Type B pancreatic cell (in vitro differentiated cells): ENCODE measurements at regions not wholly inside any gene's neighbourhood (a gene's known extent, or its start where the extent isn't known, plus 50 kb on each side); places are given as distances from the start of the nearest gene placed in this dataset.
"Not testable (repeated sequence)": the region's sequence is repeated elsewhere in the genome, so short reads cannot be mapped to it uniquely, and the experiment has no call there.

Source experiments
- DNase-seq: peaks from one replicate; pipeline ENCODE4 v3.0.0; 2021; ENCODE audit warnings: mixed read lengths; ENCODE audit not compliant: unreplicated experiment; ENCODE audit errors: extremely low spot score
- H3K27ac Mint-ChIP-seq: 2 replicates; pipeline ENCODE4 v1.8.0; 2021; ENCODE audit warnings: mild to moderate bottlenecking, mixed read lengths
- H3K27me3 Mint-ChIP-seq: 2 replicates; pipeline ENCODE4 v1.8.0; 2021; ENCODE audit warnings: mixed read lengths
- H3K36me3 Mint-ChIP-seq: 2 replicates; pipeline ENCODE4 v1.8.0; 2021; ENCODE audit warnings: mixed read lengths
- H3K4me1 Mint-ChIP-seq: one replicate; pipeline ENCODE4 v1.8.0; 2021; ENCODE audit warnings: mixed read lengths; ENCODE audit not compliant: unreplicated experiment
- H3K4me3 Mint-ChIP-seq: 2 replicates; pipeline ENCODE4 v1.8.0; 2021; ENCODE audit warnings: mild to moderate bottlenecking, mixed read lengths
- H3K9me3 Mint-ChIP-seq: 2 replicates; pipeline ENCODE4 v1.8.0; 2021; ENCODE audit warnings: mixed read lengths
- TF ChIP-seq, protein P1 (sequence below): fragments of 200-600 bp; sonication (generic); conservative IDR thresholded peaks from 2 replicates; pipeline ENCODE4 v1.5.0; 2021; ENCODE audit warnings: antibody characterized with exemption, mild to moderate bottlenecking

DNA sequence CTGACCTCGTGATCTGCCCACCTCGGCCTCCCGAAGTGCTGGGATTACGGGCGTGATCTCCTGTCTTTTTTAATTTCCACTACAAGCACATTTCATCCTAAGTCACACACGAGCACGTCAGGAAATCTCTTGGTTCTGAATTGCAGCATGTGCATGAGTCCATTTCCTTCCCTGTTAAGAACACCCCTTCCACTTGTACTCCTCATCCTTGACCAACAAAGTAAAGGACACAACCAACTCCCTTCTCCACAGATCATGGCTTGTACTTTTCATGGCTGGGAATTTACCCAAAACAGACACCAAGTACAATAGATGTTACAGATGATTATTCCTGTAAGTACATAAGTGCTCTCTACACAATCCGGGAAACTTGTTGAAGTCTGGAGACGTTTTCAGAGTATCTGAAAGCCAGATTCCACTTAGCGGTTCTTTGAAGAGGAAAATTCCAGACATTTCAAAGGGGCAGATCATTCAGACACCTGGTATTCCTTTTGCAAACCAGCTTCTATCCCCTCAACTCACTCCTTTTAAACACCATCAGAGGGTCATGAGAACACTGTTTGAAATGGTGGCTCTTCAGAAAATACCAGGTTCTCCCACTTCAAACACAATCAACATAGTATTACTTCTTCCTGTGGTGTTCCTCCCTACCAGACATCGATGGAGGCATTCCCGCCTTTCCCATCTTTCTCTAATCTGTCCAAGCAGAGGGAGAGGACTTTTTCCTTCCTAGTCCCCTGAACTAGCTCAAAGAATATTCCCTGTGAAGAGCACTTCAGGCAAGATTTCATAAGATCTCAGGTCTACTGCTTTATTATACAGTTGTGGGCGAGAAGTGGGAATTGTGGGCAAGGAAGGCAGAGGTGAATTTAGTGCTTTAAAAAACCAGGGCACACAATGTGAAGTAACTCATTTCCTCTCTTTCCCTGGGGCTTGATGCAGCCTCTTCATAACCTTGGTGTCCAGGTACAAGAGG is 80.1 kb upstream of the TSC22D2 start:
- Mint-ChIP-seq H3K27ac (peak overlapping the region; percentile 18), H3K27me3 (no peaks in the 10 kb centered on the region), H3K4me1 (peaks cover 23% of the 10 kb centered on the region), H3K9me3 (peaks cover 12% of the 10 kb centered on the region), H3K36me3 (no peaks in the 10 kb centered on the region), H3K4me3 (peak overlapping the region; percentile 3)
- DNase-seq: no peak
- TF ChIP-seq, protein P1, sequence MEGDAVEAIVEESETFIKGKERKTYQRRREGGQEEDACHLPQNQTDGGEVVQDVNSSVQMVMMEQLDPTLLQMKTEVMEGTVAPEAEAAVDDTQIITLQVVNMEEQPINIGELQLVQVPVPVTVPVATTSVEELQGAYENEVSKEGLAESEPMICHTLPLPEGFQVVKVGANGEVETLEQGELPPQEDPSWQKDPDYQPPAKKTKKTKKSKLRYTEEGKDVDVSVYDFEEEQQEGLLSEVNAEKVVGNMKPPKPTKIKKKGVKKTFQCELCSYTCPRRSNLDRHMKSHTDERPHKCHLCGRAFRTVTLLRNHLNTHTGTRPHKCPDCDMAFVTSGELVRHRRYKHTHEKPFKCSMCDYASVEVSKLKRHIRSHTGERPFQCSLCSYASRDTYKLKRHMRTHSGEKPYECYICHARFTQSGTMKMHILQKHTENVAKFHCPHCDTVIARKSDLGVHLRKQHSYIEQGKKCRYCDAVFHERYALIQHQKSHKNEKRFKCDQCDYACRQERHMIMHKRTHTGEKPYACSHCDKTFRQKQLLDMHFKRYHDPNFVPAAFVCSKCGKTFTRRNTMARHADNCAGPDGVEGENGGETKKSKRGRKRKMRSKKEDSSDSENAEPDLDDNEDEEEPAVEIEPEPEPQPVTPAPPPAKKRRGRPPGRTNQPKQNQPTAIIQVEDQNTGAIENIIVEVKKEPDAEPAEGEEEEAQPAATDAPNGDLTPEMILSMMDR: no peak

DNA sequence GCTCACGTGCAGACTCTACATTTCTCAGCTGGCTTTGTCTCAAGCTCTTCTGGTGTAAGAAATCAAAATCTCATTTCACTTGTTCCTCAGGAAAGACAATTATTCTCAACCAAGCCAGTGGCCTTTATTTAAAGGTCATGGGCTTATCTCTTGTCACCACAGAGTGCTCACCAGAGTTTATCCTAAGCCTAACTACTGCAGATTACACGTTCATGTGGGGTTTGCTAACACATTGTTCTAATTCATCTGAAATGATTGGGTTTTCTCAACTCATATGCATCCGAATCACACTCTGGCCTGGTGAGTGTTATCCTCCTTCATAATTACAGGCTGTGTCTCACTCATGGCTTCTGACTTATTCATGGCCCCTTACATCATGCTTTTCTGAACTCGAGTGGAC is 83.3 kb upstream of the TSC22D2 start:
- H3K27ac Mint-ChIP-seq: peak overlapping the region; percentile 89
- H3K9me3 Mint-ChIP-seq: peaks cover 12% of the 10 kb centered on the region
- H3K4me3 Mint-ChIP-seq: peak overlapping the region; percentile 59
- peaks cover 26% of the 10 kb centered on the region for H3K4me1 Mint-ChIP-seq
- TF ChIP-seq, protein P1: no peak
- DNase-seq: no peak
- no peaks in the 10 kb centered on the region for H3K36me3 Mint-ChIP-seq
- H3K27me3 Mint-ChIP-seq: no peaks in the 10 kb centered on the region

DNA sequence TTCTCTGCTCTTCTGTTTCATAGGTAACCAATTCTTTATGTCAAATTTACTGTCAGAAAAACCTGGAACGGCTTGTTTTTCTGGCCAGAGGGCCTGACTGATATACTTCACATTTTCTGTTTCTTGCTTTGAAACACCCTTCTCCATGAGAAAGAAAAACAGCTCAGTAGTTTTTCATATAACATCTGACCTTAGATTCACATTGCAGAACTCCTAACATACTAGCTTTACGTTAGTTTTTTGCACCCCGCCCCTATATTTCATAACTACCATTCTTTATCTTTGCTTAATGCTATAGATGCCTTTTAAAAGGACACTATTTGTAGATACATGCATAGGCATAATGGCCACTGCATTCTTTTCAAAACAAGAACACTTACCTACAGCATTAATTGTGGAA is 83.9 kb upstream of the TSC22D2 start:
- Mint-ChIP-seq H3K36me3 (no peaks in the 10 kb centered on the region), H3K9me3 (peaks cover 12% of the 10 kb centered on the region), H3K27me3 (no peaks in the 10 kb centered on the region), H3K4me1 (peaks cover 27% of the 10 kb centered on the region), H3K27ac (peak overlapping the region; percentile 89), H3K4me3 (peak overlapping the region; percentile 59)
- DNase-seq: no peak
- TF ChIP-seq, protein P1: no peak

DNA sequence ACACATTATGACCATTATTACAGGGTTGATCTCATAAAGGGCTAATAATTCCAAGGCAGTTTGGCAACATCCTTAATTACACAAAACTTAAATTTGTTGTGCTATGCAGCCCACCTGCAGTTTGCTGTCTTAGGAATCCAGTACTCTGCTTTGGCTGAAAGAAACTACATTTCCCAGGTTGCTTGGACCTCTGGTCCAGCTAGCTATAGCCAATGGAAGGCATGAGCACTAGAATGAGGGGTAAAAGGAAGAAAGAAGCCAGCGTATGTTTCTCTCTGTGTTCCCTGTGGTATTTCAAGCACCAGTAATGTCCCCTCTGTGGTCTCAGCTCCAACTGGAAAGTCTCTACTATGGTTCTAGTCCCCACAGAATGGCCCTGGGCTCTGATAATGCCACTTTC is 84.3 kb upstream of the TSC22D2 start:
- Mint-ChIP-seq H3K27me3 (no peaks in the 10 kb centered on the region), H3K9me3 (peaks cover 11% of the 10 kb centered on the region), H3K27ac (peak overlapping the region; percentile 89), H3K4me3 (peak overlapping the region; percentile 59), H3K4me1 (peaks cover 27% of the 10 kb centered on the region), H3K36me3 (no peaks in the 10 kb centered on the region)
- TF ChIP-seq, protein P1: no peak
- no peak for DNase-seq

DNA sequence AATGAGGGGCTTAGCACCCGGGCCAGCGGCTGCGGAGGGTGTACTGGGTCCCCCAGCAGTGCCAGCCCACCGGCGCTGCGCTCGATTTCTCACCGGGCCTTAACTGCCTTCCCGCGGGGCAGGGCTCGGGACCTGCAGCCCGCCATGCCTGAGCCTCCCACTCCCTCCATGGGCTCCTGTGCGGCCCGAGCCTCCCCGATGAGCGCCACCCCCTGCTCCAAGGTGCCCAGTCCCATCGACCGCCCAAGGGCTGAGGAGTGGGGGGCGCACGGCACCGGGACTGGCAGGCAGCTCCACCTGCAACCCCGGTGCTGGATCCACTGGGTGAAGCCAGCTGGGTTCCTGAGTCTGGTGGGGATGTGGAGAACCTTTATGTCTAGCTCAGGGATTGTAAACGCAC is 85.0 kb upstream of the TSC22D2 start:
- H3K36me3 Mint-ChIP-seq, H3K27me3 Mint-ChIP-seq, DNase-seq, H3K9me3 Mint-ChIP-seq, H3K4me3 Mint-ChIP-seq: not testable (repeated sequence)
- Mint-ChIP-seq H3K4me1 (peaks cover 27% of the 10 kb centered on the region), H3K27ac (peak overlapping the region; percentile 89)

DNA sequence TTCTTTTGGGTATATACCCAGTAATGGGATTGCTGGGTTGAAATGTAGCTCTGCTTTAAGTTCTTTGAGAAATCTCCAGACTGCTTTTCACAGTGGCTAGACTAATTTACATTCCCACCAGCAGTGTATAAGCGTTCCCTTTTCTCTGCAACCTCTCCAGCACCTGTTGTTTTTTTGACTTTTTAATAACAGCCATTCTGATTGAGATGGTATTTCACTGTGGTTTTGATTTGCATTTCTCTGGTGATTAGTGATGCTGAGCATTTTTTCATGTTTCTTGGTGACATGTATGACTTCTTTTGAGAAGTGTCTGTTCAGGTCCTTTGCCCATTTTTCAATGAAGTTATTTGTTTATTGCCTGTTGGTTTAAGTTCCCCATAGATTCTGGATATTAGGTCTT is 87.1 kb upstream of the TSC22D2 start:
- H3K36me3 Mint-ChIP-seq, H3K4me3 Mint-ChIP-seq, H3K27me3 Mint-ChIP-seq, DNase-seq, H3K9me3 Mint-ChIP-seq: not testable (repeated sequence)
- Mint-ChIP-seq H3K27ac (peak overlapping the region; percentile 61), H3K4me1 (peaks cover 23% of the 10 kb centered on the region)
